HFFc6 (cell line): ENCODE measurements at regions not wholly inside any gene's neighbourhood (a gene's known extent, or its start where the extent isn't known, plus 50 kb on each side); places are given as distances from the start of the nearest gene placed in this dataset.

Source experiments
- DNase-seq: peaks from one replicate; pipeline ENCODE4 v3.0.0-alpha.2; 2018
- H3K27ac Mint-ChIP-seq: 2 replicates; pipeline ENCODE4 v1.8.0; 2020; ENCODE audit warnings: mild to moderate bottlenecking, mixed read lengths
- H3K27me3 Mint-ChIP-seq: 2 replicates; pipeline ENCODE4 v1.8.0; 2021; ENCODE audit warnings: mild to moderate bottlenecking, moderate library complexity, mixed read lengths; ENCODE audit not compliant: insufficient read depth
- H3K36me3 Mint-ChIP-seq: 2 replicates; pipeline ENCODE4 v1.8.0; 2021; ENCODE audit warnings: low read depth, mixed read lengths
- H3K4me1 Mint-ChIP-seq: 2 replicates; pipeline ENCODE4 v1.8.0; 2020; ENCODE audit warnings: low read depth, mixed read lengths
- H3K4me3 Mint-ChIP-seq: 2 replicates; pipeline ENCODE4 v1.8.0; 2020; ENCODE audit warnings: mild to moderate bottlenecking, moderate library complexity, mixed read lengths
- H3K9me3 Mint-ChIP-seq: 2 replicates; pipeline ENCODE4 v1.8.0; 2020; ENCODE audit warnings: mild to moderate bottlenecking, mixed read lengths
- TF ChIP-seq, protein P1 (sequence below): fragments of 200-600 bp; sonication (generic); IDR thresholded peaks from 2 replicates; pipeline ENCODE4 v1.5.0; 2021; ENCODE audit warnings: antibody characterized with exemption, mild to moderate bottlenecking

DNA sequence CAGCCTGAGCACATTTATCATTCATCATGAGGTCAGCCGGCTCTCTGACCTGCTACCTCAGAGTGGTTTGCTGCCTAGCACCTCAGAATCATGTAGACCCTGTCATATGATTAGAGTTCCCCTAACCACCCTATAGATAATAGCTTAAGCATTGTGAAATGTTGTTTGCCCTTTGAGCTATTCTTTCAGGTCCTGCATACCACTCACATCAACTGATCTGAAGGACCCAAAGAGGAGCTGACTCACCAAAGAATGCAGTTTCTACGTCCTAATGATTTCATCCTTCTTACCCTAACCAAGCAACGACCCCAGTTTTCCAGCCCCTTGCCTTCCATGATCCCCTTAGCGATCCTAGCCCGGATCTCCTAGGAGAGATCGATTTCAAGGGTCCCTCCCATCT, 527.9 kb downstream of the SOX5 start:
- no peaks in the 10 kb centered on the region for H3K36me3 Mint-ChIP-seq
- H3K27me3 Mint-ChIP-seq = no peaks in the 10 kb centered on the region
- TF ChIP-seq, protein P1, sequence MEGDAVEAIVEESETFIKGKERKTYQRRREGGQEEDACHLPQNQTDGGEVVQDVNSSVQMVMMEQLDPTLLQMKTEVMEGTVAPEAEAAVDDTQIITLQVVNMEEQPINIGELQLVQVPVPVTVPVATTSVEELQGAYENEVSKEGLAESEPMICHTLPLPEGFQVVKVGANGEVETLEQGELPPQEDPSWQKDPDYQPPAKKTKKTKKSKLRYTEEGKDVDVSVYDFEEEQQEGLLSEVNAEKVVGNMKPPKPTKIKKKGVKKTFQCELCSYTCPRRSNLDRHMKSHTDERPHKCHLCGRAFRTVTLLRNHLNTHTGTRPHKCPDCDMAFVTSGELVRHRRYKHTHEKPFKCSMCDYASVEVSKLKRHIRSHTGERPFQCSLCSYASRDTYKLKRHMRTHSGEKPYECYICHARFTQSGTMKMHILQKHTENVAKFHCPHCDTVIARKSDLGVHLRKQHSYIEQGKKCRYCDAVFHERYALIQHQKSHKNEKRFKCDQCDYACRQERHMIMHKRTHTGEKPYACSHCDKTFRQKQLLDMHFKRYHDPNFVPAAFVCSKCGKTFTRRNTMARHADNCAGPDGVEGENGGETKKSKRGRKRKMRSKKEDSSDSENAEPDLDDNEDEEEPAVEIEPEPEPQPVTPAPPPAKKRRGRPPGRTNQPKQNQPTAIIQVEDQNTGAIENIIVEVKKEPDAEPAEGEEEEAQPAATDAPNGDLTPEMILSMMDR = no peak
- H3K27ac Mint-ChIP-seq = no peak overlapping the region
- H3K4me3 Mint-ChIP-seq = no peak overlapping the region
- no peaks in the 10 kb centered on the region for H3K4me1 Mint-ChIP-seq
- peaks cover 38% of the 10 kb centered on the region for H3K9me3 Mint-ChIP-seq
- no peak for DNase-seq

DNA sequence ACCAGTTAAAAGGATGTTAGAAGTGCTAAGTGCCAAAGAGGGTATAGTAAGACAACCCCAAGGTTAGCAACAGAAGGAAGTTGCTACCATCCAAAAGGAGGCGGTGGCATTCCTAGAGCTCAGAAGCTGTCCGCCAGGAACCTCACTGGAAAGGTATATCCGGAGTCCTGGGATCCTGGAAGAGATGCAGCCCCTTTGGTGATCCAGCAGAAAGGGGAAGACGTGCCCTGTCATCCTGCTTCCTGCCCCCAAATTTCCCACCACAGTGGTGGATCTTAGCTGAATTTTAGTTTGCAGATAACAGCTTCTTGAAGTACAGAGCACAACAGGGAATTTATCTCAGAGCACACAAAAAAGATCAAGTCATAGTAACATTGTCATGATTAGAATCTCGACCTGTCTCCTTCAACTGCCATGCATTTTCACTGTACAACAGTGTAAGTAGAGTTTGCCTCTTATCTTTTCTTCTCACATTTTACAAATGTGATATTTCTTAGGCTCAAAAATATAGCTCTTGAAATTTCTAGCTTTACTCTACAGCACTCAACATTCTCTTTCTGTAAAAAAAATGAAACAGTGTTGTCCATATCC, 526.3 kb downstream of the SOX5 start:
- H3K27ac Mint-ChIP-seq = no peak overlapping the region
- no peak for DNase-seq
- no peaks in the 10 kb centered on the region for H3K4me1 Mint-ChIP-seq
- TF ChIP-seq, protein P1 = no peak
- no peaks in the 10 kb centered on the region for H3K27me3 Mint-ChIP-seq
- no peak overlapping the region for H3K4me3 Mint-ChIP-seq
- no peaks in the 10 kb centered on the region for H3K36me3 Mint-ChIP-seq
- peaks cover 39% of the 10 kb centered on the region for H3K9me3 Mint-ChIP-seq

DNA sequence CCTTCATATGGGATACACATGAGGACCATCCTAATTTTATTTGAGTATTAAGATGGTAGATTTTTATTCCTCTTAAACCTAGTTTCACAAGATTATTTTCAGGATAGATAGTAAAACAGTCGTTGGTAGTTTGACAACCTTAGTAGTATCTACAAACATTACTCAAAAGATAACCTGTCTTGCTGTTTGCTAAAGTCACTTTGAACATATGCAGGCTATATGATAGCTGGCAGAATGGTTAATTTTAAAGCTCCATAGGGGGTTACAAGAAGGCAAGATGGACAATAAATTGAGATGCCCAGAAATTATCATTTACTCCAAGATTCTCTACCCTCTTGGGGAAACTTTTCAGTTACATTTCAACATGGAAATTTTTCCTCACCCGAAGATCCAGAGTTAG, 525.7 kb downstream of the SOX5 start:
- no peak overlapping the region for H3K4me3 Mint-ChIP-seq
- no peak overlapping the region for H3K27ac Mint-ChIP-seq
- DNase-seq = no peak
- H3K36me3 Mint-ChIP-seq = no peaks in the 10 kb centered on the region
- TF ChIP-seq, protein P1 = no peak
- peaks cover 35% of the 10 kb centered on the region for H3K9me3 Mint-ChIP-seq
- no peaks in the 10 kb centered on the region for H3K27me3 Mint-ChIP-seq
- no peaks in the 10 kb centered on the region for H3K4me1 Mint-ChIP-seq

DNA sequence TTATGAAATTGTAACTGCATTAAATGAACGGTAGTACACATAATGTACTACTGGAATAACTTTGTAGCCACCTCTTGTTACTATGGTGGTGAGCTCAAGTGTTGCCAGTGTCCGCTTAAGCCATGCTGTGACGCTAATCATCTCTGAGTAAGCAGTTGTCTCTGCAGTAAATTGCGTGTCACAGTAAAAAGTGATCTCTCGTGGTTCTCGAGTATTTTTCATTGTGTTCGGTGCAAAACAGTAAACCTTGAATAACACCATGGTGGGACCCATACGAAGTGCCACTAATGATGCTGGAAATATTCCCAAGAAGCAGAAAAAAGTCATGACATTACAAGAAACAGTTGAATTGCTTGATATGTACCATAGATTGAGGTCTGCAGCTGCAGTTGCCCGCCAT, 524.8 kb downstream of the SOX5 start:
- H3K4me1 Mint-ChIP-seq = no peaks in the 10 kb centered on the region
- TF ChIP-seq, protein P1 = no peak
- peaks cover 32% of the 10 kb centered on the region for H3K9me3 Mint-ChIP-seq
- no peak overlapping the region for H3K27ac Mint-ChIP-seq
- H3K36me3 Mint-ChIP-seq = no peaks in the 10 kb centered on the region
- no peak for DNase-seq
- H3K27me3 Mint-ChIP-seq = no peaks in the 10 kb centered on the region
- no peak overlapping the region for H3K4me3 Mint-ChIP-seq

DNA sequence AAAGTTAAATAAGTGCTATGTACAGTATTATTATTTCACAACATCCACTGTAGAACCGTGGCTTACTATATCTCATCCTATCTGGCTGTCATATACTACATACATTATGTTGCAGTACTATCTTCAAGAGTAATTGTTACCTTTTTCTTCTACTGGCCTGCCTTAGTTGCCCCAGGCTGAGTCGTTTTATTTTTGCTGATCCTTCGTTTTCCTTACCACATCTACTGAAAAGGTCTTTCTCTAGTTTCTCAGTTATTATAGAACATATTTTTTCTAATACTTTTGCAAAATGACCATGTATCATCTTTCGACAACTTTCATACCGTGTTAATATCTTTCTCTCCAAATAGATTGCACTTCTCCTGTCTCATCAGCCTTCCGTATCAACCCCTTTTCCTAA, 523.1 kb downstream of the SOX5 start:
- Mint-ChIP-seq H3K27ac (no peak overlapping the region), H3K4me3 (no peak overlapping the region), H3K27me3 (no peaks in the 10 kb centered on the region), H3K36me3 (no peaks in the 10 kb centered on the region), H3K4me1 (no peaks in the 10 kb centered on the region), H3K9me3 (peaks cover 38% of the 10 kb centered on the region)
- TF ChIP-seq, protein P1 = no peak
- DNase-seq = no peak

DNA sequence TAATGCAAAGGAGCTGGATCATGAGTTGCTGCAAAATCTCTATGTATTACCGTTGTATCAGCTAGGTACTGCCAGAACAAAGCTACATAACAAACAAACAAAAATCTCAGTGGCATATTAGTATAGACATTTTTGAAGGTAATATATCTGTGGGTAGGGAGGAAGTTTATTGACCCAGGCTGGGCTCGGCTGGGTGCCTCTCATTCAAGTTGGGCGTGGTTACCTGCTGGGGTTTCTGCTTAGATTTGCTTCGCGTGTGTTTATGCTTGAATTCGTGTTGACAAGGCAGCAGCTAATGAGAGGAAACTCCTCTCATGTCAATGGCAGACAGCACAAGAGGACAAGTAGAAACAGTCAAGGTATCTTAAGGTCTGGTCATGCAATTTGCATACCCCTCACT, 520.7 kb downstream of the SOX5 start:
- TF ChIP-seq, protein P1 = no peak
- H3K27ac Mint-ChIP-seq = no peak overlapping the region
- H3K4me1 Mint-ChIP-seq = no peaks in the 10 kb centered on the region
- no peak overlapping the region for H3K4me3 Mint-ChIP-seq
- no peak for DNase-seq
- H3K27me3 Mint-ChIP-seq = no peaks in the 10 kb centered on the region
- H3K9me3 Mint-ChIP-seq = peaks cover 52% of the 10 kb centered on the region
- H3K36me3 Mint-ChIP-seq = no peaks in the 10 kb centered on the region
